NCI-H748 (cell line): ENCODE measurements at regions not wholly inside any gene's neighbourhood (a gene's known extent, or its start where the extent isn't known, plus 50 kb on each side); places are given as distances from the start of the nearest gene placed in this dataset.
"Not testable (repeated sequence)": the region's sequence is repeated elsewhere in the genome, so short reads cannot be mapped to it uniquely, and the experiment has no call there.

Experiments
- DNase-seq: peaks from one replicate; lab custom pipeline; 2025; ENCODE audit not compliant: unreplicated experiment; lab: John Stamatoyannopoulos, UW

DNA sequence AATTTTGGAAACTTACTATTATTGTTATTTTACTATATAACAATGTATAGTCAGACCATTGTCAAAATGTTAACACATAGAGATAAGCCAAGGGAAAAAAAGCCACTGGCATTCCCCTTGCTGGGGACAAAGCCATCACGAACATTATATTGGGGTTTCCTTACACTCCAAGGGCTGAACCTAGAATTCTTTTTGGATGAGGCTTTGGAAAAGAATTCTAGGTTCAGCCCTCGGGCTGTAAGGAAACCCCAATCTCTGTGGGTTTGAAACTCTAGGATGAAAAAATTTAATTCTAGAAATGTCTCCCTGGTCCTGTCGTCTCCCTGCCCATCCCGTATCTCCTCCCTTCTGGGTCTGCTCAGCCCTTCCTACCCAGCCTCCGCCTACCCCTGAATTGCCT is 67.0 kb upstream of the SMAD6 start:
- no peak for DNase-seq

GRCh38 chr15:66635817-66636216 is 66.2 kb upstream of the SMAD6 start:
- DNase-seq, result no peak

DNA sequence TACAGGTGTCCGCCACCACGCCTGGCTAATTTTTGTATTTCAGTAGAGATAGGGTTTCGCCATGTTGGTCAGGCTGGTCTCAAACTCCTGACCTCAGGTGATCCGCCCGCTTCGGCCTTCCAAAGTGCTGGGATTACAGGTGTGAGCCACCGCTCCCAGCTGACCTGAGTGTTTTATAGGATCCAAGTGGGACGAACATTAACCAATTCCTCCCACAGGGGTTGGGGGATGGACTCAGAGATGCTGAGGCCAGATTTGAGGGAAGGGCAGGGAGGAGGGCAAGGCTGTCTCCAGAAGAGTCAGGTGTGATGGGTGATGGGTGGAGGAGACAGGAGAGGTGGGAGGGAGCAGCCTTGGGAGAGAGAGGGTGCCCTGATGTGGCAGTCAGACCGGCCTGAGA is 65.0 kb upstream of the SMAD6 start:
- DNase-seq, result not testable (repeated sequence)

DNA sequence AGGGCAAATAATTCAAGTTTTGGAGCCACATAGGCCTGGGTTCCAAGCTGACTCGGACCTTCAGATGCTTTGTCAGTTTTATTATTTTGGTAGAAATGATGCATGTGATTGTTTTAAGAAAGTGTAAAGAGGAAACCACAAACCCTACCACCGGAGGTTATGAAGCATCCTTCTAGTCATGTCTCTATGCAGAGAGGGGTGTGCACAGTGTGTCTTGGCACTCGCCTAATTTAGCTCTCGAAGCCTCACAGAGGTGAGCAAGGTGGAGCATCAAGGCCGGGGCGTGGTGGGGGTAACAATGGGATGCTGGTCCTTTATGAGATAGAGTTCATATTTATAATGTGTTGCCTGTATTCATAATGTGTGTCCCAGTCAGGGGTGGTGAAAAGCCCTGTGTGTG is 63.7 kb upstream of the SMAD6 start:
- DNase-seq, result no peak

GRCh38 chr15:66641485-66642315 is 60.3 kb upstream of the SMAD6 start:
- no peak for DNase-seq

DNA sequence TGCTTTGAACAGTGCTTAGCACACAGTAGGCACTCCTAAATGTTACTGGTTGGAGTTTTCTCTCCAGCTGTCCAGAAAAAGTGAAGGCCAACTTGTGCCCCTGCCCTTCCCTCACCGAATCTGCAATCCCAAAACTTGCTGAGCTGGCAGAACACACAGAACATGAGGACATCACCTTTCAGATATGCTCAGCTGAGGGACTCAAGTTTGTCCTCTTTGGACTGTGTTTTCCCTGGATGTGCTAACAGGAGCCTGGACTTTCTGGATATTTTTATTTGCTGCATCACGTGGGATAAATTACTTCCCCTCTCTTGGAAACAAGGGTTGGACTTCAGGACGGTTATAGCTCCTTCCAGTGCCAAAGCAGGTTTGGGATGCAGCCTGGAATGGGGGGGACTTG is 59.5 kb upstream of the SMAD6 start:
- DNase-seq, result no peak

- DNase-seq, result no peak
Measured at GRCh38 chr15:66643033-66643432, 59.0 kb upstream of the SMAD6 start.

GRCh38 chr15:66644000-66644787 is 57.8 kb upstream of the SMAD6 start:
- DNase-seq, result no peak

GRCh38 chr15:66644869-66645268 is 57.2 kb upstream of the SMAD6 start:
- DNase-seq, result no peak

DNA sequence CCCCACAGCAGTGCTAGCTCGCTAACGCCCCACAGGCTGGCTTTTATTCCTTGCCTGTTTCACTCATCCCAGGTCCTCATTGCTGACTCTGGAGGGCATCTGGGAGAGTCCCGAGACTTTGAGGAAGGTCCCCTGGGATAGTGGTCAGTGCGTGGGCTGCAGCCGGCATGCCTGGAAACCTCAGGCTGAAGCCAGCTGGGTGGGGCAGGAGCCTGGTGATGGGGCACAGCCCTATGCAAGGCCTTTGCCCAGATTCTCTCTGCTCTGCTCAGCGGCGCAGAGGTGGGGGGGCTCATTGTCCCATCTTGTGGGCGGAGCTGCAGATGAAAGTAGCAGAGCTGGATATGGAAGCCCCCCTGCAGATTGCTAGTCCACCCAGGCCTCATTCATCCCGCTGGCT is 55.7 kb upstream of the SMAD6 start:
- no peak for DNase-seq

DNA sequence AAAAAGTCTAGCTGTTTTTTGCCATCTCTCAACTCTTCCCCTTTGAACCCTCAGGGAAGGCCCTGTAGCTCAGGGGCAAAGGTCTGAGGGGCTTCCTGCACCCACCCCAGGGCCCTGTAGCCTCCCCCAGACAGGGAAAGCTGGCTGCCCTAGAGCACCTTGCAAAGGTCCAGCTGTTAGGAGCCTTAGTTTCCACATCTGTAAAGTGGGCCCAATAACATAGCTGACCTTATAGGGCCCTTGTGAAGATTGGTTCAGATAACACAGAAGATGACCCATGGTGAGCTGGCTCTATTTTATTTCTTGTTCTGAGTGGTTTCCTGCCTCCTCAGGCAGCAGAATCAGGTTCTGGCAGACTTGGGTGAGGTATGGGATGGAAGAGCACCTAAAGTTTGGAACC is 55.2 kb upstream of the SMAD6 start:
- no peak for DNase-seq

DNA sequence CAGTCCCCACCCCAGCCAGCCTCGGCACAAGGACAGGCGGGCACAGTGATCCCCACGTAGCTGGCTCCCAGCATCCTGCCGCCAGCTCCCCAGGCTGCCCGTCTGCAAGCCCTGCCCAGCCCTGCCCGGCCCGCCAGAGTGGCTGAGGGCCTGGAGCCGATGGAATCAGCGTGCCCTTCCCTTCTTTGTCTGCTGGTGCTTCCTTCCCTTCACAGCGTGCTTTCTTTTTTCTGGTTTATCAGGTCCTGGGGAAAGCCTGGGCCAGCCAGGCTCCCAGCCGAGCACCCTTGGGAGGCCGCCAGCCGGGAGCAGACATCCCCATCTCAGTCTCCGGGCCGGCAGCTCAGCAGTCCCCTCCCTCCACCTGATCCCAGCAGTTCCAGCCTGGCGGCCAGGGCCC is 54.7 kb upstream of the SMAD6 start:
- no peak for DNase-seq

- no peak for DNase-seq
Measured at GRCh38 chr15:66648588-66648987, 53.4 kb upstream of the SMAD6 start.

DNA sequence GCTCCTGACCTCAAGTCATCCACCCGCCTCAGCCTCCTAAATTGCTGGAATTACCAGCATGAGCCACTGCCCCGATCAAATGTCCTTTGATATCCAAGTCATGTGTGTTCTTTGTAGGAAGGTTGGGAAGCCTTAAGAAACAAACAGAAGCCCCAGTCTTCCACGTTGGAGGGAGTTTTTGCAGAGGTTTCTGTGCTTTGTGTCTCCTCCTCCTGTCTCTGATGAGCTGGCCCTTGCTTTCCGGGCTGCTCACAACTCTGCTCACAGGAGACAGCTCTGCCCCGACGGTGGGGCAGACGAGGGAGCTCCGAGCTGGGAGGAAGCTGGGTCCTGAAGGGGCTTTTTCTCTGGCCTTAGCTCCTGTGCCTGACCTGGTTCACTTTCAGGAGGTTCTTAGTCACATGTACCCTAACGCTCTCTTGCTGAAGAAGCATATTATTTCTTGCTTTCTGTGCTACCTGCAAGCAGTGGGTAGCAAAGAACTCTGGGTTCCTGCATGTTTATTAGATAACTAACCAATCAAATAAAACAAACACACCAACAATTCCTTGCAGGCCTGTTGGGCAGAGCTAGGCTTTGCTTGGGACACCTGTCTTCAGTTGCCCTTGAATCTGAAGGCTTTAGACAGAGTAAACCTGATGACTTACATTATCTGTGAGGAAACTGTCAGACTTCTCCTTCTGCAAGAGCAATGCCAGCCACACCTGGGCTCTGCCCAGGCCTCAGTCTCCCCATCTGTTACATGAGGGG is 52.6 kb upstream of the SMAD6 start:
- DNase-seq, result no peak

- DNase-seq, result no peak
Measured at GRCh38 chr15:66650433-66650832, 51.6 kb upstream of the SMAD6 start.

DNA sequence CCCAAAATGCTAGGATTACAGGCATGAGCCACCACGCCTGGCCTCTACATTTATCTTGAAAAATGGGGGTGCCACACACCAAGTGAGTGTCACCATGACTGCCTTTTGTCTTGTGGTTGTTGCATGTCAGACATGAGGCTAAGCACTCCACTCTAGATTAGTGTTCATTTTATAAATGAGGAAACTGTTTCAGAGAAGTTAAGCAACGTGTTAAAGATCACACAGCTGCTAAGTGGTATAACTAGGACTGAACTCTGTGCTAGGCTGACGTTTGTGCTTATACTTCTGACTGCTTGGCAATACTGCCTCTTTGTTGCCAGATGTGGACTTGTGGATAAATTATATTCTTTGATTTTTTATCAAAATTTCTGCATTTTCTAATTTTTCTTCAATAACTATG is 50.8 kb upstream of the SMAD6 start:
- no peak for DNase-seq

DNA sequence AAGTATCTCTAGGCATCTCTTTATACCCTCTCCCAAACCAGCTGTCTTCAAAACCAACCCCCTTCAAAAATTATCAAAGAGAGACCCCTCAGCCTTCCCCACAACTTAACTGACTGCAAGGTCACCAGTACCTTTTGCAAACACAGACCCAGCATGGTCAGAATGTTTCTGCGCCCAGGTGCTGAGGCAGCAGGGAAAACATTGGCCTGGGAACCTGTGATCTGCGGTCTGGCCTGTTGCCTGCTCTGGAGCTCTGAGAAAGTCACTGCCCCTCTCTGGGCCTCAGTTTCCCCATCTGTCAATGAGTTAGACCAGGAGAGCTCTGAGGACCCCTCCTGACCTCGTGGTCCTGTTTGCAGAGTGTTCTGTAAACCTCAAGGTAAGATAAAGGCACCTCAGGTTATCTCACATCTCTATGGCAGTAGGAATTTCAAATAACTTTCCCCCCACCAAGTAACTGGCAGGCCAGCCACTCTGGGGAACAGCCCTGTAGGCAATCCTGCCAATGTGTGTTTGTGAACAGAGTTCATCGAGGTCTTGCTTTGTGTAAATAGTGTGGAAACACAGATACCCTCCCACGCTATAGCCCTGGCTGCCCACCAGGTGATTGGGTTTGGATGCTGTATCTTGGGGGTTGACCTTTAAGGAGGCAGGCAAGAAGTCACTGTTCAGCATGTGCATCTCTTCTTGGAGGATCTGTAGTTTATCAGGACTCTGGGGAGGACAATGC is 50.0 kb upstream of the SMAD6 start:
- DNase-seq, result no peak
